Common myeloid progenitor, CD34-positive (primary cell): ENCODE measurements at regions not wholly inside any gene's neighbourhood (a gene's known extent, or its start where the extent isn't known, plus 50 kb on each side); places are given as distances from the start of the nearest gene placed in this dataset.
"Not testable (repeated sequence)": the region's sequence is repeated elsewhere in the genome, so short reads cannot be mapped to it uniquely, and the experiment has no call there.

ENCODE experiments used
- CTCF ChIA-PET: fragments of 350-600 bp; sonication (Branson Sonifier 250); formaldehyde crosslinking; loops from one replicate; lab custom pipeline; 2021; ENCODE audit warnings: antibody characterized with exemption; lab: Charles Lee
- POLR2A ChIA-PET: fragments of 350-600 bp; sonication (Branson Sonifier 250); formaldehyde crosslinking; loops from one replicate; lab custom pipeline; 2021; ENCODE audit warnings: antibody characterized with exemption; lab: Charles Lee
- DNase-seq, 3 donors: peaks; one replicate each; pipeline versions ENCODE4 v3.0.0 to v3.0.0-alpha.2; 2013
- H3K27ac ChIP-seq, 2 experiments: 1 replicate in 1 of 2; 2 replicates in 1 of 2; pipeline ENCODE4 v1.7.0; 2013; ENCODE audit warnings: inconsistent platforms in 2 of 2, low read length in 2 of 2, mild to moderate bottlenecking in 2 of 2, low read depth in 1 of 2, moderate library complexity in 1 of 2; ENCODE audit not compliant: severe bottlenecking in 2 of 2, insufficient read depth in 1 of 2, poor library complexity in 1 of 2
- H3K27me3 ChIP-seq, 5 experiments: replicated peaks in 2 of 5; 1 replicate in 3 of 5; 2 replicates in 2 of 5; pipeline versions ENCODE4 v1.6.1 to v1.7.0; 2013; ENCODE audit warnings: low read length in 4 of 5, mild to moderate bottlenecking in 2 of 5, moderate library complexity in 2 of 5, inconsistent platforms in 1 of 5; ENCODE audit not compliant: insufficient read depth in 5 of 5, control insufficient read depth in 4 of 5
- H3K36me3 ChIP-seq, 4 experiments: 1 replicate in 2 of 4; 2 replicates in 2 of 4; pipeline versions ENCODE4 v1.6.1 to v1.7.0; 2013; ENCODE audit warnings: low read length in 3 of 4, control low read depth in 1 of 4, mild to moderate bottlenecking in 1 of 4; ENCODE audit not compliant: control insufficient read depth in 4 of 4, insufficient read depth in 4 of 4
- H3K4me1 ChIP-seq, 4 experiments: 1 replicate in 3 of 4; 2 replicates in 1 of 4; pipeline versions ENCODE4 v1.6.1 to v1.7.1; 2013; ENCODE audit warnings: low read length in 3 of 4, mild to moderate bottlenecking in 3 of 4, control low read depth in 1 of 4, inconsistent platforms in 1 of 4, moderate library complexity in 1 of 4; ENCODE audit not compliant: control insufficient read depth in 4 of 4, insufficient read depth in 4 of 4; ENCODE audit errors: control extremely low read depth in 1 of 4
- H3K4me3 ChIP-seq, 7 experiments: 1 replicate in 4 of 7; 2 replicates in 3 of 7; pipeline versions ENCODE4 v1.5.1 to v1.7.0; 2013; ENCODE audit warnings: mild to moderate bottlenecking in 7 of 7, low read length in 6 of 7, moderate library complexity in 6 of 7, inconsistent platforms in 2 of 7, low read depth in 2 of 7, control low read depth in 1 of 7; ENCODE audit not compliant: insufficient read depth in 4 of 7, control insufficient read depth in 1 of 7; ENCODE audit errors: extremely low read depth in 1 of 7
- H3K9me3 ChIP-seq, 5 experiments: 1 replicate in 4 of 5; 2 replicates in 1 of 5; pipeline versions ENCODE4 v1.6.1 to v1.7.1; 2013; ENCODE audit warnings: low read length in 4 of 5, mild to moderate bottlenecking in 2 of 5, inconsistent platforms in 1 of 5, low read depth in 1 of 5, moderate library complexity in 1 of 5; ENCODE audit not compliant: control insufficient read depth in 4 of 5, insufficient read depth in 2 of 5; ENCODE audit errors: control extremely low read depth in 1 of 5
- WGBS: methylation state at CpG from one replicate; pipeline ENCODE4 v1.1.5; 2013; ENCODE audit not compliant: insufficient coverage; 5-methylcytosine and 5-hydroxymethylcytosine counted together

- no CpG with 5 or more reads among the region's 3 CpGs for WGBS
- H3K36me3 ChIP-seq: no peaks in the 10 kb centered on the region
- no peaks in the 10 kb centered on the region for H3K27me3 ChIP-seq
- no peak overlapping the region for H3K27ac ChIP-seq
- POLR2A ChIA-PET: no interaction called here
- H3K4me1 ChIP-seq: no peaks in the 10 kb centered on the region
- no peak for DNase-seq
- no peak overlapping the region for H3K4me3 ChIP-seq
- peaks cover 0 to 2% (median 0%) of the 10 kb centered on the region in 5 experiments for H3K9me3 ChIP-seq
- CTCF ChIA-PET: no interaction called here
Measured at GRCh38 chr11:37259734-37260133, 661.7 kb upstream of the RAG2 start.

- ChIA-PET CTCF (no interaction called here), POLR2A (no interaction called here)
- no peaks in the 10 kb centered on the region for H3K36me3 ChIP-seq
Measured at GRCh38 chr11:37248145-37248544, 650.1 kb upstream of the RAG2 start.

GRCh38 chr11:37246092-37246491, 648.1 kb upstream of the RAG2 start:
- H3K36me3 ChIP-seq, H3K4me1 ChIP-seq, CTCF ChIA-PET, H3K4me3 ChIP-seq, H3K27ac ChIP-seq, H3K27me3 ChIP-seq, H3K9me3 ChIP-seq, DNase-seq, POLR2A ChIA-PET: not testable (repeated sequence)
- 92% methylated on average over 7 of the region's 15 CpGs for WGBS

More at GRCh38 chr11:37248145-37248544, 650.1 kb upstream of the RAG2 start:
- no peak for DNase-seq
- no peaks in the 10 kb centered on the region for H3K4me1 ChIP-seq
- H3K27ac ChIP-seq: no peak overlapping the region
- no peaks in the 10 kb centered on the region for H3K27me3 ChIP-seq
- 100% methylated on average over 1 of the region's 2 CpGs for WGBS
- H3K9me3 ChIP-seq: no peaks in the 10 kb centered on the region
- no peak overlapping the region for H3K4me3 ChIP-seq

- DNase-seq: no peak
- CTCF ChIA-PET: no interaction called here
- POLR2A ChIA-PET: no interaction called here
- no peaks in the 10 kb centered on the region for H3K4me1 ChIP-seq
- H3K4me3 ChIP-seq: no peak overlapping the region
- H3K9me3 ChIP-seq: no peaks in the 10 kb centered on the region
- no peak overlapping the region for H3K27ac ChIP-seq
- H3K36me3 ChIP-seq: no peaks in the 10 kb centered on the region
- H3K27me3 ChIP-seq: no peaks in the 10 kb centered on the region
- WGBS: 100% methylated on average over 1 of the region's 1 CpG
Measured at GRCh38 chr11:37230865-37231264, 632.8 kb upstream of the RAG2 start.

GRCh38 chr11:37223962-37224361, 625.9 kb upstream of the RAG2 start:
- Histone ChIP-seq H3K9me3 (peaks cover 0 to 17% (median 8%) of the 10 kb centered on the region in 5 experiments), H3K36me3 (no peaks in the 10 kb centered on the region), H3K4me3 (no peak overlapping the region), H3K4me1 (no peaks in the 10 kb centered on the region), H3K27me3 (no peaks in the 10 kb centered on the region), H3K27ac (no peak overlapping the region)
- 97% methylated on average over 4 of the region's 4 CpGs for WGBS
- ChIA-PET CTCF (interaction anchor here (0.7 to 1.6 kb wide), 2 partner anchors 9 to 30 kb away, joined by 3 read pairs; no protein-coding TSS in a partner anchor), POLR2A (no interaction called here)
- no peak for DNase-seq

GRCh38 chr11:37203006-37203405, 605.0 kb upstream of the RAG2 start:
- ChIA-PET CTCF (no interaction called here), POLR2A (interaction anchor here (0.5 to 0.7 kb wide), 2 partner anchors 9 to 178 kb away, joined by 3 read pairs; no protein-coding TSS in a partner anchor)
- Histone ChIP-seq H3K36me3 (no peaks in the 10 kb centered on the region), H3K4me1 (no peaks in the 10 kb centered on the region), H3K27ac (no peak overlapping the region), H3K9me3 (no peaks in the 10 kb centered on the region), H3K4me3 (no peak overlapping the region), H3K27me3 (no peaks in the 10 kb centered on the region)
- no peak for DNase-seq
- 92% methylated on average over 4 of the region's 5 CpGs for WGBS

GRCh38 chr11:37199082-37199481, 601.0 kb upstream of the RAG2 start:
- CTCF ChIA-PET: no interaction called here

More at GRCh38 chr11:37199082-37199481, 601.0 kb upstream of the RAG2 start:
- 100% methylated on average over 1 of the region's 1 CpG for WGBS
- no peaks in the 10 kb centered on the region for H3K36me3 ChIP-seq
- DNase-seq: no peak
- POLR2A ChIA-PET: no interaction called here
- no peak overlapping the region for H3K4me3 ChIP-seq
- H3K9me3 ChIP-seq: no peaks in the 10 kb centered on the region
- H3K4me1 ChIP-seq: no peaks in the 10 kb centered on the region
- no peak overlapping the region for H3K27ac ChIP-seq
- H3K27me3 ChIP-seq: no peaks in the 10 kb centered on the region
